Trophoblast cell (in vitro differentiated cells and primary cell): ENCODE measurements at regions not wholly inside any gene's neighbourhood (a gene's known extent, or its start where the extent isn't known, plus 50 kb on each side); places are given as distances from the start of the nearest gene placed in this dataset.

Experiments used
- DNase-seq, 2 donors: peaks; one replicate each; pipeline ENCODE4 v3.0.0-alpha.2; 2016
- H2AFZ ChIP-seq: 2 replicates; pipeline ENCODE4 v1.6.1; 2013; ENCODE audit warnings: low read length, moderate library complexity, mild to moderate bottlenecking; ENCODE audit not compliant: insufficient read depth, poor library complexity
- H2AK5ac ChIP-seq: 2 replicates; pipeline ENCODE4 v1.6.1; 2013; ENCODE audit warnings: mild to moderate bottlenecking, low read length
- H2BK120ac ChIP-seq: 2 replicates; pipeline ENCODE4 v1.6.1; 2013; ENCODE audit warnings: low read length, mild to moderate bottlenecking, moderate library complexity; ENCODE audit not compliant: insufficient read depth, poor library complexity
- H2BK12ac ChIP-seq: 2 replicates; pipeline ENCODE4 v1.6.1; 2013; ENCODE audit warnings: mild to moderate bottlenecking, low read length, moderate library complexity
- H2BK5ac ChIP-seq: 2 replicates; pipeline ENCODE4 v1.6.1; 2013; ENCODE audit warnings: low read length, low read depth, moderate library complexity, mild to moderate bottlenecking; ENCODE audit not compliant: poor library complexity
- H3K14ac ChIP-seq: 2 replicates; pipeline ENCODE4 v1.6.1; 2013; ENCODE audit warnings: mild to moderate bottlenecking, low read length
- H3K18ac ChIP-seq: 2 replicates; pipeline ENCODE4 v1.6.1; 2013; ENCODE audit warnings: mild to moderate bottlenecking, low read length
- H3K23ac ChIP-seq: 2 replicates; pipeline ENCODE4 v1.6.1; 2013; ENCODE audit warnings: low read length
- H3K27ac ChIP-seq: 2 replicates; pipeline ENCODE4 v1.5.1; 2013; ENCODE audit warnings: low read depth, mild to moderate bottlenecking, inconsistent platforms, low read length, moderate library complexity
- H3K27me3 ChIP-seq: 2 replicates; pipeline ENCODE4 v1.6.1; 2013; ENCODE audit warnings: inconsistent platforms, mild to moderate bottlenecking, low read length, moderate library complexity; ENCODE audit not compliant: insufficient read depth
- H3K36me3 ChIP-seq, 2 experiments: 1 replicate in 1 of 2; 2 replicates in 1 of 2; pipeline ENCODE4 v1.6.1; 2013; ENCODE audit warnings: low read length in 2 of 2, mild to moderate bottlenecking in 2 of 2, moderate library complexity in 1 of 2; ENCODE audit not compliant: insufficient read depth in 2 of 2, control insufficient read depth in 1 of 2
- H3K4ac ChIP-seq: 2 replicates; pipeline ENCODE4 v1.6.1; 2013; ENCODE audit warnings: low read depth, mild to moderate bottlenecking, low read length, moderate library complexity
- H3K4me1 ChIP-seq, 2 experiments: 1 replicate in 1 of 2; 2 replicates in 1 of 2; pipeline ENCODE4 v1.6.1; 2013; ENCODE audit warnings: low read length in 2 of 2, mild to moderate bottlenecking in 2 of 2, moderate library complexity in 1 of 2; ENCODE audit not compliant: insufficient read depth in 2 of 2, control insufficient read depth in 1 of 2
- H3K4me2 ChIP-seq: 2 replicates; pipeline ENCODE4 v1.6.1; 2013; ENCODE audit warnings: inconsistent platforms, mild to moderate bottlenecking, low read length, moderate library complexity
- H3K4me3 ChIP-seq: 2 replicates; pipeline ENCODE4 v1.5.1; 2013; ENCODE audit warnings: mild to moderate bottlenecking, low read depth, low read length, inconsistent platforms
- H3K79me1 ChIP-seq: one replicate; pipeline ENCODE4 v1.6.1; 2013; ENCODE audit warnings: low read length
- H3K79me2 ChIP-seq: 2 replicates; pipeline ENCODE4 v1.6.1; 2013; ENCODE audit warnings: low read length, mild to moderate bottlenecking; ENCODE audit not compliant: control insufficient read depth, insufficient read depth, poor library complexity
- H3K9ac ChIP-seq: 2 replicates; pipeline ENCODE4 v1.6.1; 2013; ENCODE audit warnings: mild to moderate bottlenecking, low read length
- H3K9me3 ChIP-seq: 2 replicates; pipeline ENCODE4 v1.6.1; 2013; ENCODE audit warnings: low read depth, mild to moderate bottlenecking, control low read depth, inconsistent platforms, low read length; ENCODE audit not compliant: insufficient read depth
- H4K12ac ChIP-seq: 2 replicates; pipeline ENCODE4 v1.6.1; 2013; ENCODE audit warnings: low read depth, mild to moderate bottlenecking, low read length, moderate library complexity
- H4K8ac ChIP-seq: 2 replicates; pipeline ENCODE4 v1.6.1; 2013; ENCODE audit warnings: low read depth, mild to moderate bottlenecking, low read length, moderate library complexity
- H4K91ac ChIP-seq: one replicate; pipeline ENCODE4 v1.6.1; 2013; ENCODE audit warnings: low read depth, mild to moderate bottlenecking, low read length, moderate library complexity
- WGBS: extraction: QIAGEN DNeasy Blood & Tissue Kit; methylation state at CpG from one replicate; pipeline ENCODE4 v1.1.7; 2013; ENCODE audit warnings: missing lambda C conversion rate; ENCODE audit not compliant: insufficient read length, insufficient coverage; ENCODE audit errors: extremely low coverage; 5-methylcytosine and 5-hydroxymethylcytosine counted together

GRCh38 chr22:48210812-48211211 lies 1448.4 kb downstream of the TBC1D22A start:
- no peak overlapping the region for H3K4me3 ChIP-seq
- H2BK5ac ChIP-seq, result no peak overlapping the region
- no peak overlapping the region for H3K18ac ChIP-seq
- no CpG with 5 or more reads among the region's 7 CpGs for WGBS
- H4K12ac ChIP-seq, result no peak overlapping the region
- H3K79me2 ChIP-seq, result no peaks in the 10 kb centered on the region
- H3K14ac ChIP-seq, result no peak overlapping the region
- H2AK5ac ChIP-seq, result no peak overlapping the region
- H3K27ac ChIP-seq, result no peak overlapping the region
- no peak overlapping the region for H4K8ac ChIP-seq
- no peak overlapping the region for H3K23ac ChIP-seq
- H2BK120ac ChIP-seq, result no peak overlapping the region
- no peaks in the 10 kb centered on the region for H3K36me3 ChIP-seq
- no peak overlapping the region for H2AFZ ChIP-seq
- H3K4me1 ChIP-seq, result no peaks in the 10 kb centered on the region
- DNase-seq, result no peak
- no peak overlapping the region for H3K4me2 ChIP-seq
- H3K9me3 ChIP-seq, result no peaks in the 10 kb centered on the region
- no peak overlapping the region for H2BK12ac ChIP-seq
- no peak overlapping the region for H4K91ac ChIP-seq
- H3K9ac ChIP-seq, result no peak overlapping the region
- no peaks in the 10 kb centered on the region for H3K79me1 ChIP-seq
- no peaks in the 10 kb centered on the region for H3K27me3 ChIP-seq
- H3K4ac ChIP-seq, result no peak overlapping the region

- Histone ChIP-seq H3K4me3 (no peak overlapping the region), H2AFZ (no peak overlapping the region), H3K4ac (no peak overlapping the region), H2BK12ac (no peak overlapping the region), H3K4me1 (no peaks in the 10 kb centered on the region), H4K91ac (no peak overlapping the region), H3K14ac (no peak overlapping the region), H3K9me3 (peaks cover 2% of the 10 kb centered on the region), H3K27me3 (no peaks in the 10 kb centered on the region), H2BK120ac (no peak overlapping the region), H2AK5ac (no peak overlapping the region), H3K27ac (no peak overlapping the region), H3K79me2 (no peaks in the 10 kb centered on the region), H3K4me2 (no peak overlapping the region), H3K9ac (no peak overlapping the region), H4K12ac (no peak overlapping the region), H3K36me3 (no peaks in the 10 kb centered on the region), H3K23ac (no peak overlapping the region), H2BK5ac (no peak overlapping the region), H3K18ac (no peak overlapping the region), H4K8ac (no peak overlapping the region), H3K79me1 (no peaks in the 10 kb centered on the region)
- no CpG with 5 or more reads among the region's 10 CpGs for WGBS
- no peak for DNase-seq
These were observed 1447.7 kb downstream of the TBC1D22A start for GRCh38 chr22:48210198-48210580.

- H4K8ac ChIP-seq, result no peak overlapping the region
- no CpG with 5 or more reads among the region's 26 CpGs for WGBS
- H3K23ac ChIP-seq, result no peak overlapping the region
These were observed 1447.2 kb downstream of the TBC1D22A start for GRCh38 chr22:48209473-48210197.

GRCh38 chr22:48208894-48209293 lies 1446.4 kb downstream of the TBC1D22A start:
- no peaks in the 10 kb centered on the region for H3K79me1 ChIP-seq
- H3K4ac ChIP-seq, result no peak overlapping the region
- H3K36me3 ChIP-seq, result no peaks in the 10 kb centered on the region
- no peaks in the 10 kb centered on the region for H3K27me3 ChIP-seq
- H3K4me3 ChIP-seq, result no peak overlapping the region
- no peak for DNase-seq
- no peak overlapping the region for H4K12ac ChIP-seq
- no peak overlapping the region for H3K18ac ChIP-seq
- H3K9me3 ChIP-seq, result peaks cover 2% of the 10 kb centered on the region
- H3K4me2 ChIP-seq, result no peak overlapping the region
- H3K9ac ChIP-seq, result no peak overlapping the region
- H3K14ac ChIP-seq, result no peak overlapping the region
- H3K27ac ChIP-seq, result no peak overlapping the region
- no peak overlapping the region for H2BK12ac ChIP-seq
- no peak overlapping the region for H4K8ac ChIP-seq
- no peak overlapping the region for H2BK120ac ChIP-seq
- H3K4me1 ChIP-seq, result no peaks in the 10 kb centered on the region
- H2AFZ ChIP-seq, result no peak overlapping the region
- no CpG with 5 or more reads among the region's 19 CpGs for WGBS
- no peak overlapping the region for H2BK5ac ChIP-seq
- H4K91ac ChIP-seq, result no peak overlapping the region
- no peak overlapping the region for H3K23ac ChIP-seq
- no peak overlapping the region for H2AK5ac ChIP-seq
- H3K79me2 ChIP-seq, result no peaks in the 10 kb centered on the region

More at GRCh38 chr22:48209473-48210197, 1447.2 kb downstream of the TBC1D22A start:
- Histone ChIP-seq H2BK120ac (no peak overlapping the region), H3K36me3 (no peaks in the 10 kb centered on the region), H2AK5ac (no peak overlapping the region), H2AFZ (no peak overlapping the region), H4K12ac (no peak overlapping the region), H2BK12ac (no peak overlapping the region), H3K27me3 (no peaks in the 10 kb centered on the region), H3K4me1 (no peaks in the 10 kb centered on the region), H3K4ac (no peak overlapping the region), H3K79me2 (no peaks in the 10 kb centered on the region), H2BK5ac (no peak overlapping the region), H3K9me3 (peaks cover 2% of the 10 kb centered on the region), H3K4me2 (no peak overlapping the region), H3K14ac (no peak overlapping the region), H3K27ac (no peak overlapping the region), H4K91ac (no peak overlapping the region), H3K4me3 (no peak overlapping the region), H3K79me1 (no peaks in the 10 kb centered on the region), H3K9ac (no peak overlapping the region), H3K18ac (no peak overlapping the region)
- no peak for DNase-seq
